ENCODE measurements at regions not wholly inside any gene's neighbourhood (a gene's known extent, or its start where the extent isn't known, plus 50 kb on each side); places are given as distances from the start of the nearest gene placed in this dataset.
A peak's percentile ranks its signal among the peaks of the same experiment; 100 is the strongest.

- DNase-seq = peak; percentile 71
Observed at GRCh38 chr1:30191154-30191702, 532.2 kb downstream of the MATN1 start.

- DNase-seq = no peak
Observed at GRCh38 chr1:30190511-30191153, 532.8 kb downstream of the MATN1 start.

GRCh38 chr1:30189818-30190500 lies 533.4 kb downstream of the MATN1 start:
- DNase-seq = no peak

- DNase-seq = no peak
Observed at GRCh38 chr1:30188999-30189398, 534.4 kb downstream of the MATN1 start.

GRCh38 chr1:30188329-30188728 lies 535.1 kb downstream of the MATN1 start:
- DNase-seq = no peak

GRCh38 chr1:30187413-30188023 lies 535.9 kb downstream of the MATN1 start:
- no peak for DNase-seq

GRCh38 chr1:30186586-30186985 lies 536.8 kb downstream of the MATN1 start:
- DNase-seq = no peak

- DNase-seq = no peak
Observed at GRCh38 chr1:30185809-30186208, 537.6 kb downstream of the MATN1 start.

- DNase-seq = no peak
Observed at GRCh38 chr1:30185313-30185712, 538.1 kb downstream of the MATN1 start.

- DNase-seq = no peak
Observed at GRCh38 chr1:30184393-30185141, 538.8 kb downstream of the MATN1 start.

GRCh38 chr1:30183895-30184294 lies 539.5 kb downstream of the MATN1 start:
- DNase-seq = no peak

GRCh38 chr1:30183006-30183405 lies 540.4 kb downstream of the MATN1 start:
- DNase-seq = no peak

- no peak for DNase-seq
Observed at GRCh38 chr1:30179942-30180543, 543.3 kb downstream of the MATN1 start.

- DNase-seq = no peak
Observed at GRCh38 chr1:30176477-30176876, 546.9 kb downstream of the MATN1 start.

- DNase-seq = no peak
Observed at GRCh38 chr1:30174499-30174898, 548.9 kb downstream of the MATN1 start.

- DNase-seq = no peak
Observed at GRCh38 chr1:30173560-30173959, 549.8 kb downstream of the MATN1 start.

GRCh38 chr1:30172757-30173156 lies 550.6 kb downstream of the MATN1 start:
- no peak for DNase-seq

- no peak for DNase-seq
Observed at GRCh38 chr1:30172299-30172694, 551.1 kb downstream of the MATN1 start.

GRCh38 chr1:30171537-30172298 lies 551.7 kb downstream of the MATN1 start:
- no peak for DNase-seq

- DNase-seq = no peak
Observed at GRCh38 chr1:30169269-30169668, 554.1 kb downstream of the MATN1 start.

GRCh38 chr1:30166174-30166573 lies 557.2 kb downstream of the MATN1 start:
- no peak for DNase-seq

GRCh38 chr1:30165116-30165515 lies 558.3 kb downstream of the MATN1 start:
- no peak for DNase-seq
